T-helper 2 cell treated with Interferon-gamma antibody and Interleukin-4, amounts not matched to agents 100 ng/mL and 5 ng/mL, for 36 hours (primary cell): ENCODE measurements at regions not wholly inside any gene's neighbourhood (a gene's known extent, or its start where the extent isn't known, plus 50 kb on each side); places are given as distances from the start of the nearest gene placed in this dataset.

Source experiments
- intact Hi-C: fragments of 100-400 bp; cut with micrococcal nuclease; formaldehyde crosslinking; loops from one replicate; pipeline ENCODE4 v1.15.1; 2023

GRCh38 chr6:224350-224749 lies 67.9 kb upstream of the DUSP22 start:
- intact Hi-C loops: loop anchor here (2.0 kb wide), 1 partner anchor 68 kb away; the partner anchor contains the start of gene DUSP22

- intact Hi-C loops: loop anchor here (1.0 to 2.0 kb wide), 2 partner anchors 11 to 68 kb away; partner anchors contain the start of gene DUSP22
Measured at GRCh38 chr6:225121-225721, 67.1 kb upstream of the DUSP22 start.

GRCh38 chr6:225907-226306 lies 66.4 kb upstream of the DUSP22 start:
- intact Hi-C loops: loop anchor here (1.0 to 2.0 kb wide), 2 partner anchors 10 to 67 kb away; partner anchors contain the start of gene DUSP22

GRCh38 chr6:226516-227073 lies 65.7 kb upstream of the DUSP22 start:
- intact Hi-C loops: no loop called here

- intact Hi-C loops: no loop called here
Measured at GRCh38 chr6:227074-227782, 65.1 kb upstream of the DUSP22 start.

GRCh38 chr6:227812-228338 lies 64.4 kb upstream of the DUSP22 start:
- intact Hi-C loops: no loop called here

GRCh38 chr6:228881-229651 lies 63.2 kb upstream of the DUSP22 start:
- intact Hi-C loops: no loop called here

GRCh38 chr6:231779-232178 lies 60.5 kb upstream of the DUSP22 start:
- intact Hi-C loops: no loop called here

- intact Hi-C loops: no loop called here
Measured at GRCh38 chr6:232982-233640, 59.2 kb upstream of the DUSP22 start.

GRCh38 chr6:234706-235372 lies 57.4 kb upstream of the DUSP22 start:
- intact Hi-C loops: no loop called here

- intact Hi-C loops: loop anchor here (1.0 to 2.0 kb wide), 5 partner anchors 11 to 56 kb away; partner anchors contain the start of gene DUSP22
Measured at GRCh38 chr6:235763-236360, 56.4 kb upstream of the DUSP22 start.

- intact Hi-C loops: loop anchor here (1.0 to 2.0 kb wide), 5 partner anchors 11 to 56 kb away; partner anchors contain the start of gene DUSP22
Measured at GRCh38 chr6:236519-236918, 55.8 kb upstream of the DUSP22 start.

GRCh38 chr6:240151-240550 lies 52.1 kb upstream of the DUSP22 start:
- intact Hi-C loops: no loop called here

GRCh38 chr6:241336-241865 lies 50.9 kb upstream of the DUSP22 start:
- intact Hi-C loops: no loop called here
